ENCODE measurements at regions not wholly inside any gene's neighbourhood (a gene's known extent, or its start where the extent isn't known, plus 50 kb on each side); places are given as distances from the start of the nearest gene placed in this dataset.

GRCh38 chr12:83388551-83388950 is 701.8 kb downstream of the TMTC2 start:
- no peak for TF ChIP-seq ZNF274 (IDR thresholded peaks at IDR 0.05; ENCODE audit: low read depth, low read length)
- TF ChIP-seq SUZ12 (IDR thresholded peaks at IDR 0.05; ENCODE audit: extremely low read depth, insufficient read depth, insufficient read length) = no peak
- TF ChIP-seq YY1 (IDR thresholded peaks at IDR 0.05; ENCODE audit: insufficient read depth, insufficient read length) = no peak
